ENCODE measurements at regions not wholly inside any gene's neighbourhood (a gene's known extent, or its start where the extent isn't known, plus 50 kb on each side); places are given as distances from the start of the nearest gene placed in this dataset.

- no peaks in the 10 kb centered on the region for H3K9me3 ChIP-seq (ENCODE audit: control insufficient read depth, low read length)
- no peak overlapping the region for H3K27ac ChIP-seq (ENCODE audit: low read depth, low read length)
- no peak for DNase-seq
- no peak overlapping the region for H3K4me3 ChIP-seq (ENCODE audit: low read length)
- H3K36me3 ChIP-seq (ENCODE audit: control insufficient read depth, insufficient read depth, low read length): no peaks in the 10 kb centered on the region
- 81 to 89% methylated on average over 3 to 4 of the region's 5 CpGs for WGBS, 2 experiments (ENCODE audit: insufficient coverage in 1 of 2, insufficient read length in 1 of 2)
- no peak for TF ChIP-seq CTCF (conservative IDR thresholded peaks at IDR 0.05)
- Mint-ChIP-seq H3K4me3 (no peak overlapping the region), H3K4me1 (peaks cover 3% of the 10 kb centered on the region), H3K36me3 (ENCODE audit: low read depth) (no peaks in the 10 kb centered on the region), H3K27me3 (ENCODE audit: insufficient read depth) (no peaks in the 10 kb centered on the region), H3K9me3 (no peaks in the 10 kb centered on the region), H3K27ac (no peak overlapping the region)
- no peak overlapping the region for H3K9ac ChIP-seq (ENCODE audit: extremely low read depth, low read length, poor library complexity, severe bottlenecking)
- no peaks in the 10 kb centered on the region for H3K27me3 ChIP-seq (ENCODE audit: control insufficient read depth, insufficient read depth, low read length, poor library complexity, severe bottlenecking)
- H3K4me1 ChIP-seq (ENCODE audit: control insufficient read depth, insufficient read depth, low read length): no peaks in the 10 kb centered on the region
Measured at GRCh38 chr15:61480863-61481262, 251.8 kb upstream of the RORA start.

- no peak for DNase-seq
- WGBS, 2 experiments (ENCODE audit: insufficient coverage in 1 of 2, insufficient read length in 1 of 2): 94 to 96% methylated on average over 4 to 5 of the region's 5 CpGs
- Histone ChIP-seq H3K9me3 (ENCODE audit: control insufficient read depth, low read length) (no peaks in the 10 kb centered on the region), H3K27me3 (ENCODE audit: control insufficient read depth, insufficient read depth, low read length, poor library complexity, severe bottlenecking) (no peaks in the 10 kb centered on the region), H3K36me3 (ENCODE audit: control insufficient read depth, insufficient read depth, low read length) (no peaks in the 10 kb centered on the region), H3K9ac (ENCODE audit: extremely low read depth, low read length, poor library complexity, severe bottlenecking) (no peak overlapping the region), H3K4me3 (ENCODE audit: low read length) (no peak overlapping the region), H3K4me1 (ENCODE audit: control insufficient read depth, insufficient read depth, low read length) (no peaks in the 10 kb centered on the region), H3K27ac (ENCODE audit: low read depth, low read length) (no peak overlapping the region)
- H3K27me3 Mint-ChIP-seq (ENCODE audit: insufficient read depth): no peaks in the 10 kb centered on the region
- H3K4me1 Mint-ChIP-seq: peaks cover 3% of the 10 kb centered on the region
- no peaks in the 10 kb centered on the region for H3K9me3 Mint-ChIP-seq
- H3K36me3 Mint-ChIP-seq (ENCODE audit: low read depth): no peaks in the 10 kb centered on the region
- H3K27ac Mint-ChIP-seq: no peak overlapping the region
- H3K4me3 Mint-ChIP-seq: no peak overlapping the region
- no peak for TF ChIP-seq CTCF (conservative IDR thresholded peaks at IDR 0.05)
Measured at GRCh38 chr15:61480295-61480694, 251.2 kb upstream of the RORA start.

GRCh38 chr15:61479613-61480012 is 250.5 kb upstream of the RORA start:
- Histone ChIP-seq H3K9me3 (ENCODE audit: control insufficient read depth, low read length) (no peaks in the 10 kb centered on the region), H3K27me3 (ENCODE audit: control insufficient read depth, insufficient read depth, low read length, poor library complexity, severe bottlenecking) (no peaks in the 10 kb centered on the region), H3K36me3 (ENCODE audit: control insufficient read depth, insufficient read depth, low read length) (no peaks in the 10 kb centered on the region), H3K27ac (ENCODE audit: low read depth, low read length) (no peak overlapping the region), H3K4me1 (ENCODE audit: control insufficient read depth, insufficient read depth, low read length) (no peaks in the 10 kb centered on the region), H3K9ac (ENCODE audit: extremely low read depth, low read length, poor library complexity, severe bottlenecking) (no peak overlapping the region), H3K4me3 (ENCODE audit: low read length) (no peak overlapping the region)
- no peak overlapping the region for H3K27ac Mint-ChIP-seq
- no peak overlapping the region for H3K4me3 Mint-ChIP-seq
- 80 to 92% methylated on average over 2 of the region's 2 CpGs for WGBS, 2 experiments (ENCODE audit: insufficient coverage in 1 of 2, insufficient read length in 1 of 2)
- DNase-seq: no peak
- H3K9me3 Mint-ChIP-seq: no peaks in the 10 kb centered on the region
- H3K27me3 Mint-ChIP-seq (ENCODE audit: insufficient read depth): no peaks in the 10 kb centered on the region
- TF ChIP-seq CTCF (conservative IDR thresholded peaks at IDR 0.05): no peak
- peaks cover 3% of the 10 kb centered on the region for H3K4me1 Mint-ChIP-seq
- no peaks in the 10 kb centered on the region for H3K36me3 Mint-ChIP-seq (ENCODE audit: low read depth)

Data from endodermal cell (in vitro differentiated cells).